ENCODE measurements at regions not wholly inside any gene's neighbourhood (a gene's known extent, or its start where the extent isn't known, plus 50 kb on each side); places are given as distances from the start of the nearest gene placed in this dataset.

- TF ChIP-seq CTCF (IDR thresholded peaks at IDR 0.05) (no peak), POLR2A (IDR thresholded peaks at IDR 0.05) (no peak)
Measured at GRCh38 chr1:184326278-184326677, 60.6 kb upstream of the C1orf21 start.

All from heart left ventricle (tissue), 13 donors.